Body of pancreas (tissue), 4 donors: ENCODE measurements at regions not wholly inside any gene's neighbourhood (a gene's known extent, or its start where the extent isn't known, plus 50 kb on each side); places are given as distances from the start of the nearest gene placed in this dataset.
"Not testable (repeated sequence)": the region's sequence is repeated elsewhere in the genome, so short reads cannot be mapped to it uniquely, and the experiment has no call there.

Source experiments
- POLR2A ChIP-seq, 3 donors: fragments of 450-650 bp; IDR thresholded peaks; one replicate each; pipeline ENCODE4 v1.6.1; 2016; ENCODE audit warnings: antibody characterized with exemption in 3 of 3, mild to moderate bottlenecking in 2 of 3
- TF ChIP-seq, protein P1 (sequence below), 7 experiments: fragments of 450-650 bp in 4 of 7; fragments of 200-600 bp in 3 of 7; sonication (generic) in 3 of 7; IDR thresholded peaks; one replicate each; pipeline ENCODE4 v1.5.1; 2016 to 2019; ENCODE audit warnings: antibody characterized with exemption in 7 of 7

DNA sequence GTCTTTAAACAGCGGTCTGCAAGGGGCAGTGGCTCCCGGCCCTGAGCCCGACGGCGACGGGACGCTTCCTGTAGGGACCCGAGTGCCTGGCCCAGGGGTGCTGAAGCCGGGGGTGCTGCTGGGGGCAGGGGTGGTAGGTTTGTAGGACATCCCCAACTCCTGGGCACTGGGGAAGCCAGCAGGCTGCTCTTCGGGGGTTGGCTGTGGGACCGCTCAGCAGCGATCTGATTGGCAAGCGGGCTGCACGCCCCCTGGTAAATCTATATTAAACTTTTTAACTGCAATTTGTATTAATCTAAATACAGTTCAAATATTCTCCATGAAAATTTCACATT lies 1510.0 kb downstream of the FOXD4L5 start:
- TF ChIP-seq, protein P1, sequence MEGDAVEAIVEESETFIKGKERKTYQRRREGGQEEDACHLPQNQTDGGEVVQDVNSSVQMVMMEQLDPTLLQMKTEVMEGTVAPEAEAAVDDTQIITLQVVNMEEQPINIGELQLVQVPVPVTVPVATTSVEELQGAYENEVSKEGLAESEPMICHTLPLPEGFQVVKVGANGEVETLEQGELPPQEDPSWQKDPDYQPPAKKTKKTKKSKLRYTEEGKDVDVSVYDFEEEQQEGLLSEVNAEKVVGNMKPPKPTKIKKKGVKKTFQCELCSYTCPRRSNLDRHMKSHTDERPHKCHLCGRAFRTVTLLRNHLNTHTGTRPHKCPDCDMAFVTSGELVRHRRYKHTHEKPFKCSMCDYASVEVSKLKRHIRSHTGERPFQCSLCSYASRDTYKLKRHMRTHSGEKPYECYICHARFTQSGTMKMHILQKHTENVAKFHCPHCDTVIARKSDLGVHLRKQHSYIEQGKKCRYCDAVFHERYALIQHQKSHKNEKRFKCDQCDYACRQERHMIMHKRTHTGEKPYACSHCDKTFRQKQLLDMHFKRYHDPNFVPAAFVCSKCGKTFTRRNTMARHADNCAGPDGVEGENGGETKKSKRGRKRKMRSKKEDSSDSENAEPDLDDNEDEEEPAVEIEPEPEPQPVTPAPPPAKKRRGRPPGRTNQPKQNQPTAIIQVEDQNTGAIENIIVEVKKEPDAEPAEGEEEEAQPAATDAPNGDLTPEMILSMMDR (IDR thresholded peaks at IDR 0.05), result not testable (repeated sequence)
- TF ChIP-seq POLR2A (IDR thresholded peaks at IDR 0.05), result not testable (repeated sequence)
